Neural crest cell (in vitro differentiated cells): ENCODE measurements at regions not wholly inside any gene's neighbourhood (a gene's known extent, or its start where the extent isn't known, plus 50 kb on each side); places are given as distances from the start of the nearest gene placed in this dataset.
A peak's percentile ranks its signal among the peaks of the same experiment; 100 is the strongest.

Experiments used
- DNase-seq: peaks from one replicate; pipeline ENCODE4 v3.0.0; 2021; ENCODE audit warnings: low read depth, mixed read lengths, low spot score
- H3K27ac Mint-ChIP-seq: one replicate; pipeline ENCODE4 v1.8.0; 2021; ENCODE audit warnings: mild to moderate bottlenecking, mixed read lengths; ENCODE audit not compliant: unreplicated experiment
- H3K27me3 Mint-ChIP-seq: 2 replicates; pipeline ENCODE4 v1.8.0; 2021; ENCODE audit warnings: low read depth, mild to moderate bottlenecking, mixed read lengths
- H3K36me3 Mint-ChIP-seq: 2 replicates; pipeline ENCODE4 v1.8.0; 2021; ENCODE audit warnings: low read depth, mild to moderate bottlenecking, mixed read lengths
- H3K4me1 Mint-ChIP-seq: 2 replicates; pipeline ENCODE4 v1.8.0; 2021; ENCODE audit warnings: mixed read lengths
- H3K4me3 Mint-ChIP-seq: one replicate; pipeline ENCODE4 v1.8.0; 2021; ENCODE audit warnings: mild to moderate bottlenecking, mixed read lengths
- H3K9me3 Mint-ChIP-seq: 2 replicates; pipeline ENCODE4 v1.8.0; 2021; ENCODE audit warnings: mixed read lengths
- CTCF ChIP-seq: fragments of 200-600 bp; sonication (generic); conservative IDR thresholded peaks from 2 replicates; pipeline ENCODE4 v1.5.0; 2021; ENCODE audit warnings: antibody characterized with exemption, mild to moderate bottlenecking

GRCh38 chr4:23631255-23631950 lies 258.4 kb downstream of the PPARGC1A start:
- H3K4me1 Mint-ChIP-seq, result no peaks in the 10 kb centered on the region
- no peak overlapping the region for H3K4me3 Mint-ChIP-seq
- no peaks in the 10 kb centered on the region for H3K36me3 Mint-ChIP-seq
- no peaks in the 10 kb centered on the region for H3K27me3 Mint-ChIP-seq
- no peak for TF ChIP-seq CTCF
- H3K27ac Mint-ChIP-seq, result no peak overlapping the region
- H3K9me3 Mint-ChIP-seq, result peaks cover 2% of the 10 kb centered on the region
- no peak for DNase-seq

- no peak for DNase-seq
- Mint-ChIP-seq H3K36me3 (no peaks in the 10 kb centered on the region), H3K4me3 (no peak overlapping the region), H3K27ac (no peak overlapping the region), H3K27me3 (no peaks in the 10 kb centered on the region), H3K4me1 (no peaks in the 10 kb centered on the region), H3K9me3 (peaks cover 3% of the 10 kb centered on the region)
- no peak for TF ChIP-seq CTCF
Measured at GRCh38 chr4:23630110-23630509, 259.7 kb downstream of the PPARGC1A start.

DNA sequence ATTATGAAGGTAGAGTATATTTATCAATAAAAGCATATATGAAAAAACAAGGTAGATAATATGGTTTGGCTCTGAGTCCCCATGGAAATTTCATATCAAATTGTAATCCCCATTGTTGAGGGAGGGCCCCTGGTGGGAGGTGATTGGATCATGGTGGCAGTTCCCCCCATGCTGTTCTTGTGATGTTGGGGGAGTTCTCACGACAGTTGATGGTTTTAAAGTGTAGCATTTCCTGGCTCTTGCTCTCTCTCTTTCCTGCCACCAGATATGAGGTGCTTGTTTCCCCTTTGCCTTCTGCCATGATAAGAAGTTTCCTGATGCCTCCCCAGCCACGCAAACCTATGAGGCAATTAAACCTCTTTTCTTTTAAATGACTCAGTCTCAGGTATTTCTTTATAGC lies 260.4 kb downstream of the PPARGC1A start:
- no peak for TF ChIP-seq CTCF
- Mint-ChIP-seq H3K9me3 (peaks cover 5% of the 10 kb centered on the region), H3K4me3 (no peak overlapping the region), H3K27me3 (no peaks in the 10 kb centered on the region), H3K27ac (no peak overlapping the region), H3K36me3 (peaks cover 2% of the 10 kb centered on the region), H3K4me1 (no peaks in the 10 kb centered on the region)
- DNase-seq, result no peak

DNA sequence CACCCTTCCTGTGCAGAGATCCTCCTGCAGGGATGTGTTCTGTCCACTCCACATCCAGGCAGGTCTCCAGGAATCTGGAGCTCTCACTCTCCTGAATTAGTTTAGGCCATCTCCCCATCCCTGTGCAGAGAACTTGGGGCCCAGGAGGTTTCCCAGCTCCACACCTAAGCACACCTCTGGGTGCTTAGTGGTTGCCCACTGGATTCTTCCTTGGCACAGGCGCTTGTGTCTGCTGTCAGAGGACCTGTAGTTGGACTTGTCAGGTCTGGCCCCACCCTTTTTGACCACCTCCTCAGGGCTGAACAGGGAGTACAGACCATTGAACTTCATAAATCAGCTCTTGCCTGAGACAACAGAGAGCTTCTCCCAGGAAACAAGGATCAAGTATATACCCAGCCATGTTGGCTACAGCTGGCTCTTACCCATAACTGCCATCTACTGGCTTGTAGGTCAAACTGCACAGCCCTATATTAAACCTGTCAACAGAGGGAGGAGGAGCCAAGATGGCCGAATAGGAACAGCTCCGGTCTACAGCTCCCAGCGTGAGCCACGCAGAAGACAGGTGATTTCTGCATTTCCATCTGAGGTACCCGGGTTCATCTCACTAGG lies 275.5 kb downstream of the PPARGC1A start:
- peak; percentile 51 for TF ChIP-seq CTCF
- H3K27ac Mint-ChIP-seq, result no peak overlapping the region
- peaks cover 2% of the 10 kb centered on the region for H3K9me3 Mint-ChIP-seq
- no peak for DNase-seq
- no peaks in the 10 kb centered on the region for H3K27me3 Mint-ChIP-seq
- no peak overlapping the region for H3K4me3 Mint-ChIP-seq
- H3K4me1 Mint-ChIP-seq, result no peaks in the 10 kb centered on the region
- no peaks in the 10 kb centered on the region for H3K36me3 Mint-ChIP-seq

GRCh38 chr4:23613782-23614181 lies 276.1 kb downstream of the PPARGC1A start:
- Mint-ChIP-seq H3K36me3 (peaks cover 2% of the 10 kb centered on the region), H3K9me3 (peaks cover 5% of the 10 kb centered on the region), H3K27me3 (no peaks in the 10 kb centered on the region), H3K4me3 (no peak overlapping the region), H3K27ac (no peak overlapping the region), H3K4me1 (no peaks in the 10 kb centered on the region)
- no peak for DNase-seq
- no peak for TF ChIP-seq CTCF
